Stomach (tissue), 4 donors: ENCODE measurements at regions not wholly inside any gene's neighbourhood (a gene's known extent, or its start where the extent isn't known, plus 50 kb on each side); places are given as distances from the start of the nearest gene placed in this dataset.

Experiments
- EP300 ChIP-seq: sonication (generic); formaldehyde crosslinking; IDR thresholded peaks from one replicate; pipeline ENCODE4 v1.6.1; 2017; ENCODE audit warnings: antibody characterized with exemption
- POLR2A ChIP-seq, 4 donors: fragments of 450-650 bp; IDR thresholded peaks; one replicate each; pipeline ENCODE4 v1.6.1; 2016; ENCODE audit warnings: antibody characterized with exemption in 4 of 4, control low read depth in 2 of 4, mild to moderate bottlenecking in 1 of 4, moderate library complexity in 1 of 4
- POLR2AphosphoS5 ChIP-seq, 3 donors: sonication (generic); formaldehyde crosslinking; IDR thresholded peaks; one replicate each; pipeline ENCODE4 v1.6.1; 2016; ENCODE audit warnings: antibody characterized with exemption in 3 of 3
- TF ChIP-seq, protein P1 (sequence below), 7 experiments: fragments of 450-650 bp in 4 of 7; fragments of 200-600 bp in 3 of 7; sonication (generic) in 3 of 7; IDR thresholded peaks; one replicate each; pipeline ENCODE4 v1.5.1; 2016 to 2019; ENCODE audit warnings: antibody characterized with exemption in 7 of 7, control low read depth in 2 of 7, mild to moderate bottlenecking in 1 of 7

DNA sequence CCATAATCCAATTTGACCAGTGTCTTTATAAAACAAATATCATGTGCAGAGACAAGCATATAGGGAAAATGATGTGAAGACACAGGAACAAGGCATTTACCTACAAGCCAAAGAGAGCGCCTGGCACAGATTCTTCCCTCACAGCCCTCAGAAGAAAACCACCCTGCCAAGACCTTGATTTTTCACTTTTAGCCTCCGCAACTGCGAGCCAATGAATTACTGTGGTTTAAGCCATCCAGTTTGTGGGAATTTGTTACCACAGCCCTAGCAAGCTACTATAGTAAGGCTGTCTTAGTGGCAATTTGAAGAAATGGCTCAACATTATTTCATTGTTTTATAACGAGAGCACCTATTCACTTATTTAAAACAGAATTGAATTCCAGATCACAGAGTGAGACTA lies 85.7 kb upstream of the CCDC190 start:
- TF ChIP-seq, protein P1, sequence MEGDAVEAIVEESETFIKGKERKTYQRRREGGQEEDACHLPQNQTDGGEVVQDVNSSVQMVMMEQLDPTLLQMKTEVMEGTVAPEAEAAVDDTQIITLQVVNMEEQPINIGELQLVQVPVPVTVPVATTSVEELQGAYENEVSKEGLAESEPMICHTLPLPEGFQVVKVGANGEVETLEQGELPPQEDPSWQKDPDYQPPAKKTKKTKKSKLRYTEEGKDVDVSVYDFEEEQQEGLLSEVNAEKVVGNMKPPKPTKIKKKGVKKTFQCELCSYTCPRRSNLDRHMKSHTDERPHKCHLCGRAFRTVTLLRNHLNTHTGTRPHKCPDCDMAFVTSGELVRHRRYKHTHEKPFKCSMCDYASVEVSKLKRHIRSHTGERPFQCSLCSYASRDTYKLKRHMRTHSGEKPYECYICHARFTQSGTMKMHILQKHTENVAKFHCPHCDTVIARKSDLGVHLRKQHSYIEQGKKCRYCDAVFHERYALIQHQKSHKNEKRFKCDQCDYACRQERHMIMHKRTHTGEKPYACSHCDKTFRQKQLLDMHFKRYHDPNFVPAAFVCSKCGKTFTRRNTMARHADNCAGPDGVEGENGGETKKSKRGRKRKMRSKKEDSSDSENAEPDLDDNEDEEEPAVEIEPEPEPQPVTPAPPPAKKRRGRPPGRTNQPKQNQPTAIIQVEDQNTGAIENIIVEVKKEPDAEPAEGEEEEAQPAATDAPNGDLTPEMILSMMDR (IDR thresholded peaks at IDR 0.05) = no peak
- no peak for TF ChIP-seq POLR2AphosphoS5 (IDR thresholded peaks at IDR 0.05)
- TF ChIP-seq POLR2A (IDR thresholded peaks at IDR 0.05) = no peak
- no peak for TF ChIP-seq EP300
